Peyer's patch (tissue), 4 donors: ENCODE measurements at regions not wholly inside any gene's neighbourhood (a gene's known extent, or its start where the extent isn't known, plus 50 kb on each side); places are given as distances from the start of the nearest gene placed in this dataset.

Source experiments
- DNase-seq, 3 donors: peaks; one replicate each; pipeline ENCODE4 v3.0.0-alpha.2; 2017 to 2019
- H3K27ac ChIP-seq, 4 donors: fragments of 200-600 bp; sonication (generic); one replicate each; pipeline ENCODE4 v1.5.1; 2016 to 2019
- H3K27me3 ChIP-seq, 2 donors: fragments of 200-600 bp; sonication (generic); one replicate each; pipeline ENCODE4 v1.5.1; 2019
- H3K36me3 ChIP-seq, 3 donors: fragments of 200-600 bp; sonication (generic); one replicate each; pipeline ENCODE4 v1.5.1; 2016 to 2019
- H3K4me1 ChIP-seq, 4 donors: fragments of 200-600 bp; sonication (generic); one replicate each; pipeline ENCODE4 v1.5.1; 2016 to 2019
- H3K4me3 ChIP-seq, 4 donors: fragments of 200-600 bp; sonication (generic); 1 replicate in 3 of 4; 2 replicates in 1 of 4; pipeline ENCODE4 v1.5.1; 2016 to 2019; ENCODE audit warnings: mild to moderate bottlenecking in 1 of 4
- H3K9me3 ChIP-seq, 4 donors: fragments of 200-600 bp; sonication (generic); one replicate each; pipeline ENCODE4 v1.5.1; 2016 to 2019; ENCODE audit warnings: mild to moderate bottlenecking in 1 of 4
- CTCF ChIP-seq, 6 experiments: fragments of 450-650 bp in 4 of 6; fragments of 200-600 bp in 2 of 6; sonication (generic) in 1 of 6; IDR thresholded peaks; one replicate each; pipeline ENCODE4 v1.5.1; 2017 to 2019; ENCODE audit warnings: antibody characterized with exemption in 6 of 6, mild to moderate bottlenecking in 3 of 6, moderate library complexity in 1 of 6
- POLR2A ChIP-seq, 2 donors: fragments of 450-650 bp; IDR thresholded peaks; one replicate each; pipeline ENCODE4 v1.5.1; 2017; ENCODE audit warnings: antibody characterized with exemption in 2 of 2, mild to moderate bottlenecking in 2 of 2, moderate library complexity in 2 of 2

GRCh38 chr22:49590381-49590780 is 237.3 kb downstream of the BRD1 start:
- Histone ChIP-seq H3K4me3 (no peak overlapping the region), H3K36me3 (no peaks in the 10 kb centered on the region), H3K9me3 (no peaks in the 10 kb centered on the region), H3K27ac (no peak overlapping the region), H3K4me1 (no peaks in the 10 kb centered on the region), H3K27me3 (no peaks in the 10 kb centered on the region)
- no peak for TF ChIP-seq CTCF (IDR thresholded peaks at IDR 0.05)
- TF ChIP-seq POLR2A (IDR thresholded peaks at IDR 0.05): no peak
- peak in 1 of 3 donors; percentile 19 for DNase-seq

- Histone ChIP-seq H3K36me3 (no peaks in the 10 kb centered on the region), H3K9me3 (no peaks in the 10 kb centered on the region), H3K4me1 (no peaks in the 10 kb centered on the region), H3K4me3 (no peak overlapping the region), H3K27ac (no peak overlapping the region), H3K27me3 (no peaks in the 10 kb centered on the region)
- no peak for TF ChIP-seq POLR2A (IDR thresholded peaks at IDR 0.05)
- TF ChIP-seq CTCF (IDR thresholded peaks at IDR 0.05): no peak
- DNase-seq: peak in 1 of 3 donors; percentile 40
Observed at GRCh38 chr22:49589811-49590210, 237.9 kb downstream of the BRD1 start.

- peak in 2 of 3 donors; percentile 18 to 38 for DNase-seq
Observed at GRCh38 chr22:49589301-49589700, 238.4 kb downstream of the BRD1 start.

GRCh38 chr22:49588739-49589138 is 238.9 kb downstream of the BRD1 start:
- Histone ChIP-seq H3K27ac (no peak overlapping the region), H3K27me3 (no peaks in the 10 kb centered on the region), H3K4me1 (no peaks in the 10 kb centered on the region), H3K4me3 (no peak overlapping the region), H3K9me3 (no peaks in the 10 kb centered on the region), H3K36me3 (no peaks in the 10 kb centered on the region)
- TF ChIP-seq CTCF (IDR thresholded peaks at IDR 0.05) (no peak), POLR2A (IDR thresholded peaks at IDR 0.05) (no peak)
- DNase-seq: peak in 2 of 3 donors; percentile 23 to 25

More at GRCh38 chr22:49589301-49589700, 238.4 kb downstream of the BRD1 start:
- Histone ChIP-seq H3K9me3 (no peaks in the 10 kb centered on the region), H3K4me1 (no peaks in the 10 kb centered on the region), H3K27me3 (no peaks in the 10 kb centered on the region), H3K4me3 (no peak overlapping the region), H3K36me3 (no peaks in the 10 kb centered on the region), H3K27ac (no peak overlapping the region)
- TF ChIP-seq POLR2A (IDR thresholded peaks at IDR 0.05) (no peak), CTCF (IDR thresholded peaks at IDR 0.05) (no peak)

- no peaks in the 10 kb centered on the region for H3K9me3 ChIP-seq
- H3K27me3 ChIP-seq: no peaks in the 10 kb centered on the region
- H3K36me3 ChIP-seq: no peaks in the 10 kb centered on the region
- DNase-seq: peak in 1 of 3 donors; percentile 23
- no peaks in the 10 kb centered on the region for H3K4me1 ChIP-seq
- H3K4me3 ChIP-seq: no peak overlapping the region
- no peak overlapping the region for H3K27ac ChIP-seq
- TF ChIP-seq CTCF (IDR thresholded peaks at IDR 0.05) (no peak), POLR2A (IDR thresholded peaks at IDR 0.05) (no peak)
Observed at GRCh38 chr22:49587987-49588386, 239.7 kb downstream of the BRD1 start.

- no peaks in the 10 kb centered on the region for H3K36me3 ChIP-seq
- H3K4me3 ChIP-seq: no peak overlapping the region
- H3K27ac ChIP-seq: no peak overlapping the region
- H3K27me3 ChIP-seq: no peaks in the 10 kb centered on the region
- no peak for TF ChIP-seq CTCF (IDR thresholded peaks at IDR 0.05)
- no peak for TF ChIP-seq POLR2A (IDR thresholded peaks at IDR 0.05)
- no peaks in the 10 kb centered on the region for H3K9me3 ChIP-seq
- no peaks in the 10 kb centered on the region for H3K4me1 ChIP-seq
- peak in 1 of 3 donors; percentile 19 for DNase-seq
Observed at GRCh38 chr22:49587421-49587820, 240.3 kb downstream of the BRD1 start.
